ENCODE measurements at regions not wholly inside any gene's neighbourhood (a gene's known extent, or its start where the extent isn't known, plus 50 kb on each side); places are given as distances from the start of the nearest gene placed in this dataset.

- Mint-ChIP-seq H3K4me3 (no peak overlapping the region), H3K4me1 (no peaks in the 10 kb centered on the region), H3K9me3 (peaks cover 0 to 7% (median 0%) of the 10 kb centered on the region in 7 donors), H3K36me3 (no peaks in the 10 kb centered on the region), H3K27me3 (no peaks in the 10 kb centered on the region), H3K27ac (no peak overlapping the region)
- no peak for DNase-seq
- Histone ChIP-seq H3K4me3 (ENCODE audit: low read depth, low read length) (no peak overlapping the region), H3K27me3 (ENCODE audit: control insufficient read depth, insufficient read depth, low read length) (no peaks in the 10 kb centered on the region), H3K4me1 (ENCODE audit: control insufficient read depth, insufficient read depth, low read length, poor library complexity, severe bottlenecking) (no peaks in the 10 kb centered on the region), H3K27ac (ENCODE audit: insufficient read depth, low read length, poor library complexity, severe bottlenecking) (no peak overlapping the region), H3K9me3 (ENCODE audit: control insufficient read depth in 2 of 2, low read length in 2 of 2) (no peaks in the 10 kb centered on the region), H3K36me3 (ENCODE audit: control insufficient read depth, insufficient read depth, low read length) (no peaks in the 10 kb centered on the region)
- ATAC-seq (ENCODE audit: low read depth in 2 of 2), result no peak
These were observed 303.4 kb upstream of the ATP10B start for GRCh38 chr5:161155451-161155850.

DNA sequence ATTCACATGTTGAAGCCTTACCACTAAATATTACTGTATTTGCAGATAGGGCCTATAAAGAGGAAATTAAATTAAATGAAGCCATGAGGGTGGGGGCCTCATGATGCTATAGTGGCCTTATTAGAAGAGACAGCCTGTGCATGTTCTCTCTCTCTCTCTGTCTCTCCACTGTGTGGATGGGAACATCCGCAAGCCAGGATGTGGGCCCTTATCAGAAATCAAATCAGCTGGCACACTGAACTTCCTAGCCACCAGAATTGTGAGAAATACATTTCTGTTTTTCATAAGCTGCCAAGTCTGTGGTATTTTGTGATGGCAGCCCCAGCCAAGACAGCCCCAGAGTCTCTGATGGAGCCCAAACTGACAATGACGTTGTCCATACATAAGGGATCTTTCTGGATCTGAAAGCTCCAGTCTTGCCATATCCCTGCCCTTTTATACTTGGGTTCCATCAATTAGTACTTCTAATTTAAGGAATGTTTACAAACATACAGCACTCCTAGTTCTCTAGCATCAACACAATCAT lies 300.5 kb upstream of the ATP10B start:
- H3K27me3 ChIP-seq (ENCODE audit: control insufficient read depth, insufficient read depth, low read length), result no peaks in the 10 kb centered on the region
- H3K27ac ChIP-seq (ENCODE audit: insufficient read depth, low read length, poor library complexity, severe bottlenecking), result no peak overlapping the region
- H3K36me3 ChIP-seq (ENCODE audit: control insufficient read depth, insufficient read depth, low read length), result no peaks in the 10 kb centered on the region
- H3K27me3 Mint-ChIP-seq, result peaks cover 5% of the 10 kb centered on the region
- no peak for ATAC-seq (ENCODE audit: low read depth in 2 of 2)
- H3K4me3 ChIP-seq (ENCODE audit: low read depth, low read length), result no peak overlapping the region
- H3K9me3 ChIP-seq (ENCODE audit: control insufficient read depth in 2 of 2, low read length in 2 of 2), result no peaks in the 10 kb centered on the region
- DNase-seq, result no peak
- no peak overlapping the region for H3K27ac Mint-ChIP-seq
- H3K9me3 Mint-ChIP-seq, result peaks cover 0 to 7% (median under 1%) of the 10 kb centered on the region in 7 donors
- no peaks in the 10 kb centered on the region for H3K36me3 Mint-ChIP-seq
- no peaks in the 10 kb centered on the region for H3K4me1 ChIP-seq (ENCODE audit: control insufficient read depth, insufficient read depth, low read length, poor library complexity, severe bottlenecking)
- H3K4me3 Mint-ChIP-seq, result no peak overlapping the region
- H3K4me1 Mint-ChIP-seq, result no peaks in the 10 kb centered on the region

DNA sequence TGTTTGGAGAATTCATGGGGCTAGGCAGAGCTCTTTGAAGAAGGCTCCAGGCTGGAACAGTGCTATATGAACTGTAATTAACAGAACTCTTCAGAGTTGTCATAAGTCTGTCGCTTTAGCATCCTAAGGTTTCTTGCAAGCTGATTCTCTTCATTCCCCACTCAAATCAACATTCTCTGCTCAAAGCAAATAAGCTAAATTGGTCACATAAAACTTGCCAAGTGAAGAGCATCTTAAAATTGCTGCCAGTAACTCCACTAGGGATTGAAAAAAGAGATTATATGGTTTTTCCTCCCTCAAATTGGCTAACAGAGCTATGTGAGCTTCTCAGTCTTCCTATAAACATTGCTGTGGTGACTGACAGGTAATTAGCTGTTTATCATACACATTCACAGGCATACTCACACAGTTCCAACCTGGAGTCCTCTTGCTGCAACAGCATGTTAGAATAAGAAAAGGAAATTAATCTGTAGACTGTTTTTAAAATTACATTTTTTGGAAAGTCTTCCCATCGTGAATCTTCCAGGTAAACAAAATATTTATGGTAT lies 298.5 kb upstream of the ATP10B start:
- Histone ChIP-seq H3K4me3 (ENCODE audit: low read depth, low read length) (no peak overlapping the region), H3K9me3 (ENCODE audit: control insufficient read depth in 2 of 2, low read length in 2 of 2) (no peaks in the 10 kb centered on the region), H3K27me3 (ENCODE audit: control insufficient read depth, insufficient read depth, low read length) (no peaks in the 10 kb centered on the region), H3K4me1 (ENCODE audit: control insufficient read depth, insufficient read depth, low read length, poor library complexity, severe bottlenecking) (no peaks in the 10 kb centered on the region), H3K36me3 (ENCODE audit: control insufficient read depth, insufficient read depth, low read length) (no peaks in the 10 kb centered on the region), H3K27ac (ENCODE audit: insufficient read depth, low read length, poor library complexity, severe bottlenecking) (no peak overlapping the region)
- Mint-ChIP-seq H3K4me3 (no peak overlapping the region), H3K27me3 (peaks cover 5% of the 10 kb centered on the region), H3K9me3 (peaks cover 0 to 9% (median 2%) of the 10 kb centered on the region in 7 donors), H3K4me1 (no peaks in the 10 kb centered on the region), H3K27ac (no peak overlapping the region), H3K36me3 (no peaks in the 10 kb centered on the region)
- DNase-seq, result no peak
- no peak for ATAC-seq (ENCODE audit: low read depth in 2 of 2)

DNA sequence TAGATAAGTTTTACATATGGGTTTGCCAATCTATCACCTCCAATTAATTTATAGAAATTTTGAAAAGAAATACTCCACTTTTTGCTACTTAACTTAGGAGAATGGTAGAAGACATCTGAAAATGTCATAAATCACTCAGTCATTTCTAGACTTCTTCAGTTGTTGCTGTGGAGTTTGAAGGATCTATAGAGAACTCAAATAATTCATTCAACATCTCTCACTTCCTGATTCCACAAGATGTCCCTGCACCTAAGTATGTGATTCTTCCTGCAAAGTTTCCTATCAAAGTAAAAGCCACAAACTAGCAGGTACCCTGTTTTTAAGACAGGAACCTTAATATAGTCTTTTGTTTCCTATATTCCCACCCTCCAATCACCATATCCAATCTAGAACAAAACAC lies 297.1 kb upstream of the ATP10B start:
- no peaks in the 10 kb centered on the region for H3K4me1 ChIP-seq (ENCODE audit: control insufficient read depth, insufficient read depth, low read length, poor library complexity, severe bottlenecking)
- no peak overlapping the region for H3K27ac ChIP-seq (ENCODE audit: insufficient read depth, low read length, poor library complexity, severe bottlenecking)
- Mint-ChIP-seq H3K36me3 (no peaks in the 10 kb centered on the region), H3K27me3 (peaks cover 5% of the 10 kb centered on the region), H3K4me3 (no peak overlapping the region), H3K9me3 (peaks cover 0 to 9% (median 3%) of the 10 kb centered on the region in 7 donors), H3K4me1 (no peaks in the 10 kb centered on the region), H3K27ac (no peak overlapping the region)
- no peaks in the 10 kb centered on the region for H3K27me3 ChIP-seq (ENCODE audit: control insufficient read depth, insufficient read depth, low read length)
- H3K36me3 ChIP-seq (ENCODE audit: control insufficient read depth, insufficient read depth, low read length), result no peaks in the 10 kb centered on the region
- ATAC-seq (ENCODE audit: low read depth in 2 of 2) (no peak), DNase-seq (no peak)
- no peak overlapping the region for H3K4me3 ChIP-seq (ENCODE audit: low read depth, low read length)
- H3K9me3 ChIP-seq (ENCODE audit: control insufficient read depth in 2 of 2, low read length in 2 of 2), result no peaks in the 10 kb centered on the region

DNA sequence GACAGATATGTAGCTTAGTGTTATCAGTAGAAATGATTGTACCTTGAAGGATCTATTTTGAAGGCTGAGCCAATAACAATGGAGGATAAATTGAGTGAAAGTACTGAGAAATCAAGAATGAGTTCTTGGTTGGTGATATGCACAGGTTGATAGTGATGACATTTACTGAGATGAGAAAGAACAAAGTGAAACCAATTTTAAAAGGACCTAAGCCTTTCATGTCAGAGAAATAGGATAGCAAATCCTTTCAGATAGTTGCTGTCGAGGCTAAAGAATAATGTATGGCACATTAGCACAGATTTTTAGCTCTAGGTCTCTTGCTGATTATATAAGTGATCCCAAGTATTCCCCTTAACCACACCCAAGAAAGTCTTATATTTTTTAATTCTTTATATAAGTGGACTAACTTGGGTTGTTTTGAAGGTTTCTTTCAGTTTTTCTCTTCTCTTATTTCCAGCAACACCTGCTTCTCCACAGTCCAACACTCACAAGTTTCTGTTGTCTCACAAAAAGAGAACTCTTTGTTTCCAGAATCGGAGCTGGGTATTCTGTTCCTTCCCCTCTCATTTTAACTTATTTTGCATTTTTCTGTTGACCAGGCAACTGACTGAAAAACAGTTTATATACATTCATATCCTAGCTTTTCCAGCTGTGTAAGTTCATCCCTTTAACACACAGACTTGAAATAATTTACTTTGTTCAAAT lies 286.9 kb upstream of the ATP10B start:
- Histone ChIP-seq H3K27me3 (ENCODE audit: control insufficient read depth, insufficient read depth, low read length) (no peaks in the 10 kb centered on the region), H3K4me3 (ENCODE audit: low read depth, low read length) (no peak overlapping the region), H3K4me1 (ENCODE audit: control insufficient read depth, insufficient read depth, low read length, poor library complexity, severe bottlenecking) (no peaks in the 10 kb centered on the region), H3K9me3 (ENCODE audit: control insufficient read depth in 2 of 2, low read length in 2 of 2) (no peaks in the 10 kb centered on the region), H3K36me3 (ENCODE audit: control insufficient read depth, insufficient read depth, low read length) (no peaks in the 10 kb centered on the region), H3K27ac (ENCODE audit: insufficient read depth, low read length, poor library complexity, severe bottlenecking) (no peak overlapping the region)
- Mint-ChIP-seq H3K36me3 (no peaks in the 10 kb centered on the region), H3K27ac (no peak overlapping the region), H3K9me3 (peaks cover 0 to 4% (median 0%) of the 10 kb centered on the region in 7 donors), H3K4me1 (no peaks in the 10 kb centered on the region), H3K4me3 (no peak overlapping the region), H3K27me3 (peaks cover 4% of the 10 kb centered on the region)
- no peak for ATAC-seq (ENCODE audit: low read depth in 2 of 2)
- no peak for DNase-seq

DNA sequence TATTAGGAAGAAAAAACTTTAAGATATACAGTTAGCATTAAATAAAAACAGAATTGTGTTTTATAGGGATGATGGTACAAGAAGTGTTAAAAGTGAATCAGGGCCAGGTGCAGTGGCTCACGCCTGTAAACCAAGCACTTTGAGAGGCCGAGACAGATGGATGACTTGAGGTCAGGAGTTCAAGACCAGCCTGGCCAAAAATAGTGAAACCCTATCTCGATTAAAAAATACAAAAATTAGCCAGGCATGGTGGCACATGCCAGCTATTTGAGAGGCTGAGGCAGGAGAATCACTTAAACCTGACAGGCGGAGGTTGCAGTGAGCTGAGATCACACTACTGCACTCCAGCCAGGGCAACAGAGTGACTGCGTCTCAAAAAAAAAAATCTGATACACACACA lies 282.9 kb upstream of the ATP10B start:
- no peaks in the 10 kb centered on the region for H3K4me1 Mint-ChIP-seq
- H3K27me3 Mint-ChIP-seq, result no peaks in the 10 kb centered on the region
- no peaks in the 10 kb centered on the region for H3K9me3 ChIP-seq (ENCODE audit: control insufficient read depth in 2 of 2, low read length in 2 of 2)
- no peak overlapping the region for H3K27ac ChIP-seq (ENCODE audit: insufficient read depth, low read length, poor library complexity, severe bottlenecking)
- ATAC-seq (ENCODE audit: low read depth in 2 of 2) (no peak), DNase-seq (no peak)
- no peaks in the 10 kb centered on the region for H3K9me3 Mint-ChIP-seq
- H3K4me3 ChIP-seq (ENCODE audit: low read depth, low read length), result no peak overlapping the region
- H3K36me3 ChIP-seq (ENCODE audit: control insufficient read depth, insufficient read depth, low read length), result no peaks in the 10 kb centered on the region
- H3K27ac Mint-ChIP-seq, result no peak overlapping the region
- no peaks in the 10 kb centered on the region for H3K36me3 Mint-ChIP-seq
- H3K27me3 ChIP-seq (ENCODE audit: control insufficient read depth, insufficient read depth, low read length), result no peaks in the 10 kb centered on the region
- no peak overlapping the region for H3K4me3 Mint-ChIP-seq
- H3K4me1 ChIP-seq (ENCODE audit: control insufficient read depth, insufficient read depth, low read length, poor library complexity, severe bottlenecking), result no peaks in the 10 kb centered on the region

GRCh38 chr5:161134083-161134482 lies 282.1 kb upstream of the ATP10B start:
- Histone ChIP-seq H3K36me3 (ENCODE audit: control insufficient read depth, insufficient read depth, low read length) (no peaks in the 10 kb centered on the region), H3K9me3 (ENCODE audit: control insufficient read depth in 2 of 2, low read length in 2 of 2) (no peaks in the 10 kb centered on the region), H3K27ac (ENCODE audit: insufficient read depth, low read length, poor library complexity, severe bottlenecking) (no peak overlapping the region), H3K4me3 (ENCODE audit: low read depth, low read length) (no peak overlapping the region), H3K4me1 (ENCODE audit: control insufficient read depth, insufficient read depth, low read length, poor library complexity, severe bottlenecking) (no peaks in the 10 kb centered on the region), H3K27me3 (ENCODE audit: control insufficient read depth, insufficient read depth, low read length) (no peaks in the 10 kb centered on the region)
- no peak overlapping the region for H3K4me3 Mint-ChIP-seq
- H3K27ac Mint-ChIP-seq, result no peak overlapping the region
- DNase-seq, result no peak
- H3K4me1 Mint-ChIP-seq, result no peaks in the 10 kb centered on the region
- H3K27me3 Mint-ChIP-seq, result no peaks in the 10 kb centered on the region
- H3K9me3 Mint-ChIP-seq, result no peaks in the 10 kb centered on the region
- no peaks in the 10 kb centered on the region for H3K36me3 Mint-ChIP-seq
- no peak for ATAC-seq (ENCODE audit: low read depth in 2 of 2)

DNA sequence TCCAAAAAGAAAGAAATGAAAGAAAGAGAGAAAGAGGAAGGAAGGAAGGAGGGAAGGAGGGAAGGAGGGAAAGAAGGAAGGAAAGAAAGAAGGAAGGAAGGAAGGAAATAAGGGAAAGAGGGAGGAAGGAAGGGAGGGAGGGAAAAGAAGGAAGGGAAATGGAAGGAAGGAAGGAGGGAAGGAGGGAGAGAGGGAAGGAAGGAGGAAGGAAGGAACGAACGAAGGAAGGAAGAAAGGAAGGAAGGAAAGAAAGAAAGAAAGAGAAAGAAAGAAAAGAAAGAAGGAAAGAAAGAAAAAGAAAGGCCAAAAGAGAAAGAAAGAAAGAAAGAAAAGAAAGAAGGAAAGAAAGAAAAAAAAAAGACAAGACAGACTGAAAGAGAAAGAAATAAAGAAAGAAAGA lies 263.9 kb upstream of the ATP10B start:
- peaks cover 4% of the 10 kb centered on the region for H3K27me3 ChIP-seq (ENCODE audit: control insufficient read depth, insufficient read depth, low read length)
- no peak overlapping the region for H3K27ac ChIP-seq (ENCODE audit: insufficient read depth, low read length, poor library complexity, severe bottlenecking)
- H3K36me3 ChIP-seq (ENCODE audit: control insufficient read depth, insufficient read depth, low read length), result no peaks in the 10 kb centered on the region
- ATAC-seq (ENCODE audit: low read depth in 2 of 2), result no peak
- H3K4me3 Mint-ChIP-seq, result no peak overlapping the region
- no peak overlapping the region for H3K27ac Mint-ChIP-seq
- H3K36me3 Mint-ChIP-seq, result no peaks in the 10 kb centered on the region
- no peak overlapping the region for H3K4me3 ChIP-seq (ENCODE audit: low read depth, low read length)
- no peak for DNase-seq
- H3K27me3 Mint-ChIP-seq, result no peaks in the 10 kb centered on the region
- H3K4me1 Mint-ChIP-seq, result no peaks in the 10 kb centered on the region
- no peaks in the 10 kb centered on the region for H3K4me1 ChIP-seq (ENCODE audit: control insufficient read depth, insufficient read depth, low read length, poor library complexity, severe bottlenecking)
- H3K9me3 ChIP-seq (ENCODE audit: control insufficient read depth in 2 of 2, low read length in 2 of 2), result no peaks in the 10 kb centered on the region
- peaks cover 0 to 3% (median 0%) of the 10 kb centered on the region in 7 donors for H3K9me3 Mint-ChIP-seq
